Keratinocyte (primary cell): ENCODE measurements at regions not wholly inside any gene's neighbourhood (a gene's known extent, or its start where the extent isn't known, plus 50 kb on each side); places are given as distances from the start of the nearest gene placed in this dataset.

Source experiments
- DNase-seq: peaks from one replicate; pipeline ENCODE4 v3.0.0-alpha.2; 2011; ENCODE audit warnings: low read depth, missing footprints, low spot score
- FAIRE-seq: peaks from 2 replicates; lab custom pipeline; 2011; peaks lifted over from hg19 to GRCh38; lab: Jason Lieb, UNC
- H2AFZ ChIP-seq: 2 replicates; pipeline ENCODE4 v1.6.0; 2012; ENCODE audit warnings: low read length, control low read depth, inconsistent platforms; ENCODE audit not compliant: control insufficient read depth
- H3K27ac ChIP-seq: 2 replicates; pipeline ENCODE4 v1.5.1; 2011; ENCODE audit warnings: low read length; ENCODE audit not compliant: control insufficient read depth, insufficient read depth
- H3K27me3 ChIP-seq: 3 replicates; pipeline ENCODE4 v1.6.0; 2011; ENCODE audit warnings: low read length; ENCODE audit not compliant: control insufficient read depth, insufficient read depth; ENCODE audit errors: extremely low read depth
- H3K36me3 ChIP-seq, 2 experiments: 2 replicates in 1 of 2; 3 replicates in 1 of 2; pipeline ENCODE4 v1.5.1; 2011; ENCODE audit warnings: low read length in 2 of 2, mild to moderate bottlenecking in 1 of 2; ENCODE audit not compliant: control insufficient read depth in 2 of 2, insufficient read depth in 2 of 2; ENCODE audit errors: extremely low read depth in 1 of 2
- H3K4me1 ChIP-seq: 3 replicates; pipeline ENCODE4 v1.5.1; 2011; ENCODE audit warnings: low read length; ENCODE audit not compliant: control insufficient read depth, insufficient read depth; ENCODE audit errors: extremely low read depth
- H3K4me2 ChIP-seq: 3 replicates; pipeline ENCODE4 v1.6.0; 2011; ENCODE audit warnings: low read depth, low read length; ENCODE audit not compliant: control insufficient read depth, insufficient read depth; ENCODE audit errors: extremely low read depth
- H3K4me3 ChIP-seq, 3 experiments: fragments of 200-600 bp in 1 of 3; sonication (generic) in 1 of 3; 2 replicates in 2 of 3; 3 replicates in 1 of 3; pipeline ENCODE4 v1.5.1; 2011 to 2016; ENCODE audit warnings: low read length in 3 of 3, mild to moderate bottlenecking in 3 of 3, control low read depth in 2 of 3, inconsistent platforms in 1 of 3, low read depth in 1 of 3, mixed read lengths in 1 of 3, mixed run types in 1 of 3, moderate library complexity in 1 of 3; ENCODE audit not compliant: control insufficient read depth in 2 of 3, insufficient read depth in 2 of 3; ENCODE audit errors: extremely low read depth in 1 of 3
- H3K79me2 ChIP-seq: 2 replicates; pipeline ENCODE4 v1.6.0; 2012; ENCODE audit warnings: low read length; ENCODE audit not compliant: control insufficient read depth, insufficient read depth
- H3K9ac ChIP-seq: 3 replicates; pipeline ENCODE4 v1.6.0; 2011; ENCODE audit warnings: low read length; ENCODE audit not compliant: control insufficient read depth, insufficient read depth; ENCODE audit errors: extremely low read depth
- H3K9me1 ChIP-seq: 3 replicates; pipeline ENCODE4 v1.6.0; 2011; ENCODE audit warnings: low read length; ENCODE audit not compliant: control insufficient read depth, insufficient read depth; ENCODE audit errors: extremely low read depth
- H3K9me3 ChIP-seq: 2 replicates; pipeline ENCODE4 v1.5.1; 2012; ENCODE audit warnings: low read depth, low read length; ENCODE audit not compliant: control insufficient read depth
- H4K20me1 ChIP-seq: 3 replicates; pipeline ENCODE4 v1.6.0; 2011; ENCODE audit warnings: low read length; ENCODE audit not compliant: control insufficient read depth, insufficient read depth; ENCODE audit errors: extremely low read depth
- CTCF ChIP-seq, 3 experiments: IDR thresholded peaks in 1 of 3; conservative IDR thresholded peaks in 1 of 3; optimal IDR thresholded peaks in 1 of 3; 2 replicates in 2 of 3; 3 replicates in 1 of 3; pipeline versions ENCODE3 to v1.5.1; 2011; ENCODE audit warnings: low read length in 3 of 3, mild to moderate bottlenecking in 3 of 3, moderate library complexity in 2 of 3, control low read depth in 1 of 3, inconsistent platforms in 1 of 3; ENCODE audit not compliant: insufficient read depth in 2 of 3; ENCODE audit errors: extremely low read depth in 1 of 3
- EZH2 ChIP-seq: IDR thresholded peaks from one replicate; pipeline ENCODE4 v1.6.1; 2012; ENCODE audit warnings: inconsistent platforms, mild to moderate bottlenecking, low read length, moderate library complexity
- dilution Hi-C: fragments of 300-500 bp; cut with MboI; formaldehyde crosslinking; loops from one replicate; pipeline ENCODE4 v1.7.0; 2020; ENCODE audit warnings: low sequenced_read_pairs; ENCODE audit not compliant: extremely low pct_ligation_motif_present

- no peak overlapping the region for H3K4me2 ChIP-seq
Observed at GRCh38 chr13:28583651-28584091, 75.3 kb upstream of the POMP start.

GRCh38 chr13:28582892-28583240 is 76.1 kb upstream of the POMP start:
- H2AFZ ChIP-seq = no peak overlapping the region
- no peaks in the 10 kb centered on the region for H3K9me3 ChIP-seq
- H4K20me1 ChIP-seq = no peaks in the 10 kb centered on the region
- no peaks in the 10 kb centered on the region for H3K27me3 ChIP-seq
- DNase-seq = no peak
- H3K79me2 ChIP-seq = no peaks in the 10 kb centered on the region
- H3K4me1 ChIP-seq = no peaks in the 10 kb centered on the region
- H3K4me3 ChIP-seq = no peak overlapping the region
- H3K27ac ChIP-seq = no peak overlapping the region
- no peak for FAIRE-seq
- no peaks in the 10 kb centered on the region for H3K36me3 ChIP-seq
- H3K9me1 ChIP-seq = no peaks in the 10 kb centered on the region
- dilution Hi-C loops = no loop called here
- TF ChIP-seq EZH2 (no peak), CTCF (optimal IDR thresholded peaks at IDR 0.05 in 1 of 3, IDR thresholded peaks at IDR 0.05 in 1 of 3, conservative IDR thresholded peaks at IDR 0.05 in 1 of 3; ENCODE audit: extremely low read depth in 1 of 3, insufficient read depth in 2 of 3, low read length in 3 of 3) (no peak)
- H3K4me2 ChIP-seq = no peak overlapping the region
- H3K9ac ChIP-seq = no peak overlapping the region

More at GRCh38 chr13:28583651-28584091, 75.3 kb upstream of the POMP start:
- Histone ChIP-seq H3K9me3 (no peaks in the 10 kb centered on the region), H3K36me3 (no peaks in the 10 kb centered on the region), H3K27me3 (no peaks in the 10 kb centered on the region), H3K4me1 (no peaks in the 10 kb centered on the region), H3K79me2 (no peaks in the 10 kb centered on the region), H3K9me1 (no peaks in the 10 kb centered on the region), H3K9ac (no peak overlapping the region), H2AFZ (no peak overlapping the region), H4K20me1 (no peaks in the 10 kb centered on the region), H3K4me3 (no peak overlapping the region), H3K27ac (no peak overlapping the region)
- TF ChIP-seq EZH2 (no peak), CTCF (optimal IDR thresholded peaks at IDR 0.05 in 1 of 3, IDR thresholded peaks at IDR 0.05 in 1 of 3, conservative IDR thresholded peaks at IDR 0.05 in 1 of 3; ENCODE audit: extremely low read depth in 1 of 3, insufficient read depth in 2 of 3, low read length in 3 of 3) (no peak)
- dilution Hi-C loops = no loop called here
- FAIRE-seq (no peak), DNase-seq (no peak)
